HG02642 (cell line): ENCODE measurements at regions not wholly inside any gene's neighbourhood (a gene's known extent, or its start where the extent isn't known, plus 50 kb on each side); places are given as distances from the start of the nearest gene placed in this dataset.
A peak's percentile ranks its signal among the peaks of the same experiment; 100 is the strongest.
"Not testable (repeated sequence)": the region's sequence is repeated elsewhere in the genome, so short reads cannot be mapped to it uniquely, and the experiment has no call there.

Experiments used
- ATAC-seq: cut with Tn5 transposase; IDR thresholded peaks from one replicate; pipeline ENCODE4 v1.9.1; 2021; ENCODE audit warnings: mild to moderate bottlenecking; ENCODE audit not compliant: unreplicated experiment, poor library complexity

- no peak for ATAC-seq
Measured at GRCh38 chr4:26035921-26036320, 121.9 kb downstream of the SMIM20 start.

DNA sequence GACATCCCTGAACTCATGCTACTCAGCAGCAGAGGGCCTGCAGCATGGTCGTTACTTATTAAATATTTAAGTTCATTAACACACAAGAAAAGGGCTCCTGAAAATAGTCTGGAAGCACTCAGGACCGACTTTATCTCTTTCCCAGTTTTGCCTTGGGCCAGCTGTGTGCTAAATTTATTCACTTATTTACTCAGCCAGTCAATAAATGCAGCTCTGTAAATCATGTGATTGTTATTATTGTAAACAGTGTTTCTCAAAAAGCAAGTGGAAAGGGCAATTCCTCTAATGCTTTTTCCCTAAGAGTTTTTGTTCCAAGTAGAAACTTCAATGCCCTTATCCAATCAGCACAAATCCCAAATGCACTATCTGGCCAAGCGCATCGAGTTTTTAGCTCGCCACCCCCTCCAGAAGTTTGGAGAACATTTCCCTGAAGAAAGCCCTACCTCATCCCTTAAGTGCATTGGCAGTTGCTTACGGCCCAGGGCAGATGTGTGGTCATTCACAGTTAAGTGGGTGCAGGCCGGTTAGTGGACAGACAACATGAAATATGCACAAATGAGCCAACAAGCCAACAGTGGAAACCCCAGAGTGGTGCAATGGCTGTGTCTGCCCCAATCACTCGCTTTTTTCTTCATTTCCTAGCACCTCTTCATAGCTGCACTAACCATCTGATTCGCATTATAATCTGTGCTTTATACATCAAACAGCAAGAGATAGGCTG is 125.8 kb downstream of the SMIM20 start:
- no peak for ATAC-seq

DNA sequence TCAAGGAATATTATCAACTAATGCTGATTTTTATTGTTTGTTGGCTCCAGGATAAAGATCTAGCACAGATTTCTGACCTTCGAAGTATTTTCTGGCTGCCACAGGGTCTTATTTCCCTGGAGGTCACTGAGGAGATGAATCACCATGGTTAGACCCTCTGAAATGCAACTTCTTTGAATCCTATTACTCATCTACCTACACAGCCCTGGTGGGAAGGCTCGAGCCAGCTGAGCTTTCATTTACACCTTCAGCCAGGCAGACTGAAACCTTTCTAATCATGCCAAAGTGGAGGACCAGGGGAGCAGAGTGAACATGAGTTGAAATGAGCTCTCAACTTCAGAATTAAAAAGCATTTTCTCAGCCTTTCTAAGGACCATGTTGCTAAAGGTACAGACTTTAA is 130.5 kb downstream of the SMIM20 start:
- ATAC-seq: no peak

DNA sequence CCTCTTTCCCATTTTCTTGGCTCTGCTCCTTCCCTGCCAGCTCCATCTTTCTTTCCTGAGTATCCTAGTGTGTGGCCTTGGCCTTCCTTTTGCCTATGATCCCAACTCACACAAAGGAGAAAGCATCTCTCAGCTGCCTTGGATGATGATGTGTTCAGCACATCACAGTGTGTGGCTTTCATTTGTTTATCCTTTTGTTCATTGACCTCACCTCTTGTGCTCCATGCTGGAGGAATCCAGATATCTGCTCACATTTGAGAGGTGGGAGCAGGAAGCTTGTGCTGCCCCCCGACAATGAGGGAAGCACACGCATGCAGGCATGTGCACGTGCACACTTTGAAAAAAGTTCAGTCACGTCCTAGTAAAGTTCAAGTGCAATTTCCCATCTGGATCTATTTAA is 131.0 kb downstream of the SMIM20 start:
- no peak for ATAC-seq

- ATAC-seq: no peak
Measured at GRCh38 chr4:26047795-26048194, 133.8 kb downstream of the SMIM20 start.

DNA sequence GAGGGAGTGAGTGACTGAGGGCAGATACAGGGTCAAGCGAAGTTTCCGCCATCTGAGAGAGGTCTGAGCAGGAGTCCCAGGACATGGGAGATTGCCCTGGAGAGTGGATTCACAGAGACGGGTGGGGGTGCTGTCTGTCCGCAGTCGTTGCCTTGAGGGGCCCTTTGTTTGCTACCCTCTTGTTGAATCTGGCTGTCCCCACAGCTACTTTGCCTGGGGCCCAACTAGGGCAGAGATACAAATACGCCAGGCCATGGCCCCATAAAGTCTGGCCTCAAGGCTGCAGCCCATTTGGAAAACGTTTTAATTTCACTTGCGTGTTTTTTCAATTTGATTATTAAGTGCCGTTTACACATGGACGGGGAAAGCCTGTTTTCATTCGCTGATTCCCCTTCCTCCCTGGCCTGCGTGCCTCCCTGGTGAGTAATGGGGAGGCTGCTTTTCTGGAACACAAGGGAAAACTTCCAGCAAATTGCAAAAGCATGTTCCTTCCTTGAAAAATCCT is 134.4 kb downstream of the SMIM20 start:
- ATAC-seq: no peak

- ATAC-seq: no peak
Measured at GRCh38 chr4:26048950-26049349, 134.9 kb downstream of the SMIM20 start.

DNA sequence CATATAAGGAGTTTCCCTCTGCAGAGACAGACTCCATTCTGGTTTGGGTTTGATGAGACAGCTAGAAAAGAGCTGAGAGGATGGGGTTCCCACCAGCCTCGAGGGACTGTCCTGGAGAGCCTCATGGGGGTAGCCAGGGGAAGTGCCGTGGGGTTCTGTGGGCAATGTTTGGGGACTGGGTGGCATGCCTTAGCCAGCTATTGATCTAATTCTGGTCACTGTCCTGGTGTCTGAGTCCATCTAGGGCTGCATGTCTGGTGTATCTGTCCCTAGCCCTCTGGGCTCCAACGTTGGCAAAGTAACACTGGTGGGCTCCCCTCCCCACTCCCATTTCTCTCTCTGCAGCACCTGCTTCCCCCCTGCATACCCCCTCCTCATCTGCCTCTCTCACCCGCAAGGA is 135.4 kb downstream of the SMIM20 start:
- ATAC-seq: no peak

GRCh38 chr4:26050212-26050643 is 136.2 kb downstream of the SMIM20 start:
- no peak for ATAC-seq

DNA sequence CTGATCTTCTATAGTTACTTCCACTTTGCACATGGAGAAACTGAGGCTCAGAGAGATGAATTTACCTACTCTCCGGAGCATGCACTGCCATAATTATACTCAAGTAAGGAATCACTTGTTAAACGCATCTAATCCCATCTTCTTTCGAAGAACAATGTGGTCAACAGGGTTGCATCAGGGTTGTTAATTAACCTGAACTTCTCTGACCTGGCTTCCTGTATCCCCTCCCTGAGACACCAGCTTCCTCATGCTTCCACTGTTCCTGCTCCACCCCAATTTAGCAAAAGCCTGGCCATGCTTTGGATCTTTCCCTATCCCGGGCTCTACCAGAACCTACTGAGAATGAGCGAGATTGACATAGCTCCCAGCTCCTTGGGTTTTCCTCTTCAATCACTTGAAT is 136.7 kb downstream of the SMIM20 start:
- ATAC-seq: no peak

- no peak for ATAC-seq
Measured at GRCh38 chr4:26051240-26051639, 137.2 kb downstream of the SMIM20 start.

DNA sequence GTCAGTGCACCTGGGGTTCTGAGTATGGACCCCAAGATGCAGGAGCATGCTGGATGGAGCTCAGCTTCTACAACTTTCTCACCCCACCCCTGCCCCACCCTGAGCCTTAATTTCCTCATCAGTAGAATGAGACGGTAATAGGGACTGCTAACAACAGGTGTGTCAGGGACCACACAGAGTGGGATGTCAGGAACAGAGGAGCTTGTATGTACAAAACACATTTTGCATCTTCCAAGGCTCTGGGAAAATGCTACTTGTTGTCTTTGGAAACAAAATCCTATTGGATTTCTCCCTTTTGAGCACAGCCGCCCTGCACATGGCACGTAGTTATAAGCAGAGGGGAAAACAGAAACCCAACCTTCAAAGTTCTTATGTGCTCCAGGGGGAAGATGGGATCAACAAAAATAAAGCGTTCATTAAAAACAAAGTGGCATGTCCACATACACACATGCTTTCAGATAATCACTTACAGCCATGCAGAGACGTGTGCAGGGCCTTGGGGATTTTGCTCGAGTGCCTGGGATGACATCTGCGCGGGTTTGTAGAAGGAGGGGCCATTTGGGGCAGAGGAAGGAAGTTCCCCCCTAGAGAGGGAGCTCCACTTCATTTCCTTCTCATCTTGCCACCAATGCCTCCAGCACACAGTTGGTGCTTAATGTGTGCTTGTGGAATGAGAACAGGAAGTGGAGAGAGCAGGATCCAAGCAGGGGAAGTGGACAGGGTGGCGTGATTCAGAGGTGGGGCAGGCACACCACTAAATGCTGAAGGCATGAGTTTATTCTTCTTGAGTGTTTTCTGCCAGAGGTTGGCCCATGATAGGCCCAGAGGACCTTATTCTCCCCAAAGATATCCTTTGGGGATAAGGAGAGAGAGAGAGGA is 138.9 kb downstream of the SMIM20 start:
- ATAC-seq: no peak

DNA sequence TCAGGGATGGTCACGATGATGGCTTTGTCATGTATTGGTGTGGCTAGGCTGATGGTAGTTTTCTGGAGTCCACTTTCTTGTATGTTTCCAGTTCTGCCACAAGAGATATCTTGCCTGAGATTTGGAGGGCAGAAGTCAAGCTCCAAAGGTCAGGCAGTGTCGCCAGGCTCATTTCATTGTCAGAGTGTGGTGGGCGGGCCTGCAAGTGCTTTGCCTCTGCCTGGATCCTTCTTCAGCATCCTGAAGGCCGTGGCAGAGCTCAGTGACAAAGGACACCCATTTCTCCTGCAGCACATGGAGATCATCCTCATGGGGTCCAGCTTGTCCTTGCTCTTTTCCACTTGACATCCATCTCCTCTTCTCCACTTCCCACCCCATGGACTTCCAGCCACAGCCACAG is 139.7 kb downstream of the SMIM20 start:
- no peak for ATAC-seq

GRCh38 chr4:26055855-26056254 is 141.8 kb downstream of the SMIM20 start:
- ATAC-seq: no peak

DNA sequence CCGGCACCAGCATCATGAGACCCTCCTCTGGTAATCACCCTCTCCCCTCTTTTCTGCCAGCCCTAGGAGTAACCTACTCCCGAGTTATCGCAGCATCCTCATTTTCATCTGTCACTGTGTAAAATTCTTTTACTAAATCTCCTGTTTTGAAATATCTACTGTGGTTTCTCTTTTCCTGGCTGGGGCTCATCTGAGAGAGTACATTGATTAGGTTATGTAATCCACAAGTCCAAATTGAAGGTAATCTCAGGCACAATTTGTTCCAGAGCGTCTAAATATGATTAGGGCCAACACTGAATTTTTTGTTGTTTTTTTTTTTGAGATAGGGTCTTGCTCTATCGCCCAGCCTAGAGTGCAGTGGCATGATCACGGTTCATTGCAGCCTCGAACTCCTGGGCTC is 142.4 kb downstream of the SMIM20 start:
- no peak for ATAC-seq

- not testable (repeated sequence) for ATAC-seq
Measured at GRCh38 chr4:26057839-26058238, 143.8 kb downstream of the SMIM20 start.

- peak; percentile 80 for ATAC-seq
Measured at GRCh38 chr4:26058537-26058936, 144.5 kb downstream of the SMIM20 start.

- no peak for ATAC-seq
Measured at GRCh38 chr4:26059391-26060154, 145.6 kb downstream of the SMIM20 start.

DNA sequence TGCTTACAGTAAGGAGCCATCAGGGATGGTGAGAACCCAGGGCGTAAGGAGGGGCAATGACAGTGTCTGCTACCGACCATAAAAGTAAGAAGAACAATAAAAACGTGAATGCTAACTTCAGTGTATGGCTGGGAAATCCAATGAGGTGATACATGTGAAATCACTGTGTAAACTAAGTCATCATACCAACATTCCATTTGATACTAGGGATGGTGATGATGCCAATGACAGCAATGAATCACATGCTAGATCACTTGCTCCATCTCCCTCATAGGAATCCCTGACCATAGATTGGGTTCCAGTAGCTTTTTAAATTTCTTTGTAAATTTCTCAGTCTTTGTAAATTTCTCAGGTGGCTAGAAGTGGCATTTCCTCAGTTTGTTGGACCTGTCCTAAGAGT is 146.3 kb downstream of the SMIM20 start:
- no peak for ATAC-seq

GRCh38 chr4:26061248-26061986 is 147.4 kb downstream of the SMIM20 start:
- ATAC-seq: no peak
